HG02588 (cell line): ENCODE measurements at regions not wholly inside any gene's neighbourhood (a gene's known extent, or its start where the extent isn't known, plus 50 kb on each side); places are given as distances from the start of the nearest gene placed in this dataset.
"Not testable (repeated sequence)": the region's sequence is repeated elsewhere in the genome, so short reads cannot be mapped to it uniquely, and the experiment has no call there.

Experiments used
- ATAC-seq: cut with Tn5 transposase; IDR thresholded peaks from one replicate; pipeline ENCODE4 v1.9.1; 2021; ENCODE audit warnings: mild to moderate bottlenecking, moderate library complexity; ENCODE audit not compliant: unreplicated experiment

- peak; percentile 85 for ATAC-seq
Measured at GRCh38 chr3:87621667-87622066, 345.3 kb upstream of the POU1F1 start.

- no peak for ATAC-seq
Measured at GRCh38 chr3:87615506-87615905, 339.1 kb upstream of the POU1F1 start.

GRCh38 chr3:87614998-87615397 lies 338.6 kb upstream of the POU1F1 start:
- no peak for ATAC-seq

- no peak for ATAC-seq
Measured at GRCh38 chr3:87607234-87607633, 330.9 kb upstream of the POU1F1 start.

GRCh38 chr3:87595798-87596197 lies 319.4 kb upstream of the POU1F1 start:
- no peak for ATAC-seq

- ATAC-seq = no peak
Measured at GRCh38 chr3:87581240-87581639, 304.9 kb upstream of the POU1F1 start.

GRCh38 chr3:87576752-87577151 lies 300.4 kb upstream of the POU1F1 start:
- no peak for ATAC-seq

- no peak for ATAC-seq
Measured at GRCh38 chr3:87575550-87575949, 299.2 kb upstream of the POU1F1 start.

- no peak for ATAC-seq
Measured at GRCh38 chr3:87568331-87568730, 291.9 kb upstream of the POU1F1 start.

GRCh38 chr3:87564438-87564837 lies 288.1 kb upstream of the POU1F1 start:
- ATAC-seq = no peak

- ATAC-seq = no peak
Measured at GRCh38 chr3:87563712-87564111, 287.3 kb upstream of the POU1F1 start.

- ATAC-seq = no peak
Measured at GRCh38 chr3:87558492-87558891, 282.1 kb upstream of the POU1F1 start.

GRCh38 chr3:87555290-87555689 lies 278.9 kb upstream of the POU1F1 start:
- ATAC-seq = no peak

- no peak for ATAC-seq
Measured at GRCh38 chr3:87553058-87553457, 276.7 kb upstream of the POU1F1 start.

GRCh38 chr3:87550892-87551291 lies 274.5 kb upstream of the POU1F1 start:
- ATAC-seq = no peak

- no peak for ATAC-seq
Measured at GRCh38 chr3:87549208-87549607, 272.8 kb upstream of the POU1F1 start.

GRCh38 chr3:87548271-87548670 lies 271.9 kb upstream of the POU1F1 start:
- ATAC-seq = no peak

- no peak for ATAC-seq
Measured at GRCh38 chr3:87546216-87546615, 269.8 kb upstream of the POU1F1 start.

- ATAC-seq = not testable (repeated sequence)
Measured at GRCh38 chr3:87543408-87543807, 267.0 kb upstream of the POU1F1 start.

- ATAC-seq = no peak
Measured at GRCh38 chr3:87541723-87542122, 265.3 kb upstream of the POU1F1 start.

GRCh38 chr3:87538722-87539121 lies 262.3 kb upstream of the POU1F1 start:
- not testable (repeated sequence) for ATAC-seq

- no peak for ATAC-seq
Measured at GRCh38 chr3:87509401-87509800, 233.0 kb upstream of the POU1F1 start.

- ATAC-seq = no peak
Measured at GRCh38 chr3:87508921-87509320, 232.5 kb upstream of the POU1F1 start.

GRCh38 chr3:87507753-87508152 lies 231.4 kb upstream of the POU1F1 start:
- no peak for ATAC-seq
